ENCODE measurements at regions not wholly inside any gene's neighbourhood (a gene's known extent, or its start where the extent isn't known, plus 50 kb on each side); places are given as distances from the start of the nearest gene placed in this dataset.

GRCh38 chr17:27239046-27239445, 54.9 kb upstream of the WSB1 start:
- DNase-seq (ENCODE audit: low read depth): no peak
- no peaks in the 10 kb centered on the region for H3K9me3 ChIP-seq (ENCODE audit: insufficient read depth, low read depth, low read length)
- no peak overlapping the region for H3K9ac ChIP-seq (ENCODE audit: low read length)
- Mint-ChIP-seq H3K4me3 (ENCODE audit: unreplicated experiment) (no peak overlapping the region), H3K4me1 (ENCODE audit: low read depth, unreplicated experiment) (peaks cover 9% of the 10 kb centered on the region), H3K27ac (ENCODE audit: unreplicated experiment) (no peak overlapping the region), H3K27me3 (ENCODE audit: low read depth, unreplicated experiment) (peaks cover 17% of the 10 kb centered on the region), H3K9me3 (ENCODE audit: unreplicated experiment) (no peaks in the 10 kb centered on the region), H3K36me3 (ENCODE audit: low read depth, unreplicated experiment) (peaks cover 1% of the 10 kb centered on the region)
- no peaks in the 10 kb centered on the region for H3K36me3 ChIP-seq (ENCODE audit: insufficient read depth, low read length)
- H2AFZ ChIP-seq (ENCODE audit: low read depth, low read length): no peak overlapping the region
- no peaks in the 10 kb centered on the region for H3K4me1 ChIP-seq (ENCODE audit: insufficient read depth, low read length)
- no peak overlapping the region for H3K4me3 ChIP-seq (ENCODE audit: insufficient read depth, low read depth, low read length)
- FAIRE-seq: no peak
- H4K20me1 ChIP-seq (ENCODE audit: insufficient read depth, low read length): no peaks in the 10 kb centered on the region
- no peak overlapping the region for H3K27ac ChIP-seq (ENCODE audit: low read depth, low read length)
- TF ChIP-seq CTCF (IDR thresholded peaks at IDR 0.05; ENCODE audit: insufficient read depth, low read depth, low read length) (no peak), EZH2 (IDR thresholded peaks at IDR 0.05; ENCODE audit: insufficient read depth, low read length) (no peak)
- H3K27me3 ChIP-seq (ENCODE audit: insufficient read depth, low read length): no peaks in the 10 kb centered on the region
- H3K79me2 ChIP-seq (ENCODE audit: insufficient read depth, low read length): no peaks in the 10 kb centered on the region
- H3K4me2 ChIP-seq (ENCODE audit: low read length): no peak overlapping the region

- TF ChIP-seq EZH2 (IDR thresholded peaks at IDR 0.05; ENCODE audit: insufficient read depth, low read length) (no peak), CTCF (IDR thresholded peaks at IDR 0.05; ENCODE audit: insufficient read depth, low read depth, low read length) (no peak)
- Histone ChIP-seq H3K9me3 (ENCODE audit: insufficient read depth, low read depth, low read length) (no peaks in the 10 kb centered on the region), H2AFZ (ENCODE audit: low read depth, low read length) (no peak overlapping the region), H3K9ac (ENCODE audit: low read length) (no peak overlapping the region), H3K27ac (ENCODE audit: low read depth, low read length) (no peak overlapping the region), H3K4me3 (ENCODE audit: insufficient read depth, low read depth, low read length) (no peak overlapping the region), H4K20me1 (ENCODE audit: insufficient read depth, low read length) (no peaks in the 10 kb centered on the region), H3K36me3 (ENCODE audit: insufficient read depth, low read length) (no peaks in the 10 kb centered on the region), H3K4me1 (ENCODE audit: insufficient read depth, low read length) (no peaks in the 10 kb centered on the region), H3K27me3 (ENCODE audit: insufficient read depth, low read length) (no peaks in the 10 kb centered on the region), H3K79me2 (ENCODE audit: insufficient read depth, low read length) (no peaks in the 10 kb centered on the region), H3K4me2 (ENCODE audit: low read length) (no peak overlapping the region)
- Mint-ChIP-seq H3K27ac (ENCODE audit: unreplicated experiment) (no peak overlapping the region), H3K4me1 (ENCODE audit: low read depth, unreplicated experiment) (peaks cover 9% of the 10 kb centered on the region), H3K36me3 (ENCODE audit: low read depth, unreplicated experiment) (peaks cover 1% of the 10 kb centered on the region), H3K4me3 (ENCODE audit: unreplicated experiment) (no peak overlapping the region), H3K27me3 (ENCODE audit: low read depth, unreplicated experiment) (peaks cover 15% of the 10 kb centered on the region), H3K9me3 (ENCODE audit: unreplicated experiment) (no peaks in the 10 kb centered on the region)
- DNase-seq (ENCODE audit: low read depth): no peak
- FAIRE-seq: no peak
Observed at GRCh38 chr17:27239584-27239983, 54.3 kb upstream of the WSB1 start.

GRCh38 chr17:27240086-27240801, 53.7 kb upstream of the WSB1 start:
- Histone ChIP-seq H4K20me1 (ENCODE audit: insufficient read depth, low read length) (no peaks in the 10 kb centered on the region), H3K27me3 (ENCODE audit: insufficient read depth, low read length) (no peaks in the 10 kb centered on the region), H3K79me2 (ENCODE audit: insufficient read depth, low read length) (no peaks in the 10 kb centered on the region), H3K4me3 (ENCODE audit: insufficient read depth, low read depth, low read length) (no peak overlapping the region), H2AFZ (ENCODE audit: low read depth, low read length) (no peak overlapping the region), H3K4me1 (ENCODE audit: insufficient read depth, low read length) (no peaks in the 10 kb centered on the region), H3K27ac (ENCODE audit: low read depth, low read length) (no peak overlapping the region), H3K36me3 (ENCODE audit: insufficient read depth, low read length) (no peaks in the 10 kb centered on the region), H3K4me2 (ENCODE audit: low read length) (no peak overlapping the region), H3K9me3 (ENCODE audit: insufficient read depth, low read depth, low read length) (no peaks in the 10 kb centered on the region), H3K9ac (ENCODE audit: low read length) (no peak overlapping the region)
- no peak overlapping the region for H3K27ac Mint-ChIP-seq (ENCODE audit: unreplicated experiment)
- peaks cover 1% of the 10 kb centered on the region for H3K36me3 Mint-ChIP-seq (ENCODE audit: low read depth, unreplicated experiment)
- peaks cover 14% of the 10 kb centered on the region for H3K27me3 Mint-ChIP-seq (ENCODE audit: low read depth, unreplicated experiment)
- H3K4me3 Mint-ChIP-seq (ENCODE audit: unreplicated experiment): no peak overlapping the region
- no peak for TF ChIP-seq CTCF (IDR thresholded peaks at IDR 0.05; ENCODE audit: insufficient read depth, low read depth, low read length)
- FAIRE-seq: no peak
- no peak for DNase-seq (ENCODE audit: low read depth)
- H3K4me1 Mint-ChIP-seq (ENCODE audit: low read depth, unreplicated experiment): peaks cover 13% of the 10 kb centered on the region
- no peaks in the 10 kb centered on the region for H3K9me3 Mint-ChIP-seq (ENCODE audit: unreplicated experiment)
